ENCODE measurements at regions not wholly inside any gene's neighbourhood (a gene's known extent, or its start where the extent isn't known, plus 50 kb on each side); places are given as distances from the start of the nearest gene placed in this dataset.

DNA sequence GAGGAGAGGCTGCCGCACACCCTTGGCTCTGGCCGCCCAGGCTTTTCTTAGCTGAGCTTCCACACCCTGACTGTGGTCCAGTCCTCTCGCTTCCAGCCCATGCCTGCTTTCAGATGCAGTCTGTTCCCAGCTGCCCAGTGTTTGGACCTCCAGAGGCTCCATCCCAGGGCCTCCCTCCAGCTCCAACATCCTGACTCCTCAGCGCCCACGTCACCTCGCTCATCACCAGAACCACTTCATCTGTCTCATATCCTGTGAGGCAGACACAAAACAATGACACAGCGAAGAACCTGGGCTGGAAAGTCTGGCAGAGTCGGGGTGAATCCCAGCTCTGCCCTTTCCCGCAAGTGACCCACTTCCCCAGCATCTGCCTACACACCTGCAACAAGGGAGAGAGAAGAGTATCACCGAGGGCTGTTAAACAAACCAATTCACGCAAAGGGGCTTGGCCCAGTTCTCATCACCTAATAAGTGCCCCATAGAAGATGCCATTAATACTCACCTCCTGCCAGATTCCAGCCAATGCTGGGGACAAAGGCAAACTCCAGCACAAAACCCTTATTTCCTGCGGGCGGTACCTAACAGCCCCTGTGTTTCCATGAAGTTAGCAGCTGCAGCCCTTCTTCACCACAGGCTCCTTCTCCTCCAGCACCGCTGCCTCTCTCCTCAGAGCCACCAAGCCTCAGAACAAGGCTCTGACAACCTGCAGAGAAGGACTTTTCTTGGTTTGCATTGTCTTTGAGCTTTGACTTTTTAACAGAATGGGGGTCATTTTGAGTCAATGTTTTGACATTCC, 133.4 kb upstream of the CDH4 start:
- peak overlapping the region; percentile 14 for H3K27ac Mint-ChIP-seq (ENCODE audit: unreplicated experiment)
- no peaks in the 10 kb centered on the region for H4K20me1 ChIP-seq (ENCODE audit: insufficient read depth, low read length)
- no peaks in the 10 kb centered on the region for H3K36me3 Mint-ChIP-seq (ENCODE audit: low read depth, unreplicated experiment)
- no peaks in the 10 kb centered on the region for H3K36me3 ChIP-seq (ENCODE audit: insufficient read depth, low read length)
- peak; percentile 75 for DNase-seq (ENCODE audit: low read depth)
- H3K9ac ChIP-seq (ENCODE audit: low read length): peak overlapping the region; percentile 31
- TF ChIP-seq EZH2 (IDR thresholded peaks at IDR 0.05; ENCODE audit: insufficient read depth, low read length): no peak
- TF ChIP-seq, protein P1, sequence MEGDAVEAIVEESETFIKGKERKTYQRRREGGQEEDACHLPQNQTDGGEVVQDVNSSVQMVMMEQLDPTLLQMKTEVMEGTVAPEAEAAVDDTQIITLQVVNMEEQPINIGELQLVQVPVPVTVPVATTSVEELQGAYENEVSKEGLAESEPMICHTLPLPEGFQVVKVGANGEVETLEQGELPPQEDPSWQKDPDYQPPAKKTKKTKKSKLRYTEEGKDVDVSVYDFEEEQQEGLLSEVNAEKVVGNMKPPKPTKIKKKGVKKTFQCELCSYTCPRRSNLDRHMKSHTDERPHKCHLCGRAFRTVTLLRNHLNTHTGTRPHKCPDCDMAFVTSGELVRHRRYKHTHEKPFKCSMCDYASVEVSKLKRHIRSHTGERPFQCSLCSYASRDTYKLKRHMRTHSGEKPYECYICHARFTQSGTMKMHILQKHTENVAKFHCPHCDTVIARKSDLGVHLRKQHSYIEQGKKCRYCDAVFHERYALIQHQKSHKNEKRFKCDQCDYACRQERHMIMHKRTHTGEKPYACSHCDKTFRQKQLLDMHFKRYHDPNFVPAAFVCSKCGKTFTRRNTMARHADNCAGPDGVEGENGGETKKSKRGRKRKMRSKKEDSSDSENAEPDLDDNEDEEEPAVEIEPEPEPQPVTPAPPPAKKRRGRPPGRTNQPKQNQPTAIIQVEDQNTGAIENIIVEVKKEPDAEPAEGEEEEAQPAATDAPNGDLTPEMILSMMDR (IDR thresholded peaks at IDR 0.05; ENCODE audit: insufficient read depth, low read depth, low read length): no peak
- no peaks in the 10 kb centered on the region for H3K79me2 ChIP-seq (ENCODE audit: insufficient read depth, low read length)
- H3K4me3 Mint-ChIP-seq (ENCODE audit: unreplicated experiment): no peak overlapping the region
- peak overlapping the region; percentile 74 for H3K27ac ChIP-seq (ENCODE audit: low read depth, low read length)
- no peaks in the 10 kb centered on the region for H3K9me3 Mint-ChIP-seq (ENCODE audit: unreplicated experiment)
- H3K4me1 ChIP-seq (ENCODE audit: insufficient read depth, low read length): peaks cover 19% of the 10 kb centered on the region
- FAIRE-seq: no peak
- H3K4me1 Mint-ChIP-seq (ENCODE audit: low read depth, unreplicated experiment): peaks cover 29% of the 10 kb centered on the region
- peaks cover 13% of the 10 kb centered on the region for H3K27me3 Mint-ChIP-seq (ENCODE audit: low read depth, unreplicated experiment)
- peaks cover 2% of the 10 kb centered on the region for H3K27me3 ChIP-seq (ENCODE audit: insufficient read depth, low read length)
- no peak overlapping the region for H2AFZ ChIP-seq (ENCODE audit: low read depth, low read length)
- peak overlapping the region; percentile 41 for H3K4me2 ChIP-seq (ENCODE audit: low read length)
- H3K4me3 ChIP-seq (ENCODE audit: insufficient read depth, low read depth, low read length): no peak overlapping the region
- H3K9me3 ChIP-seq (ENCODE audit: insufficient read depth, low read depth, low read length): no peaks in the 10 kb centered on the region

DNA sequence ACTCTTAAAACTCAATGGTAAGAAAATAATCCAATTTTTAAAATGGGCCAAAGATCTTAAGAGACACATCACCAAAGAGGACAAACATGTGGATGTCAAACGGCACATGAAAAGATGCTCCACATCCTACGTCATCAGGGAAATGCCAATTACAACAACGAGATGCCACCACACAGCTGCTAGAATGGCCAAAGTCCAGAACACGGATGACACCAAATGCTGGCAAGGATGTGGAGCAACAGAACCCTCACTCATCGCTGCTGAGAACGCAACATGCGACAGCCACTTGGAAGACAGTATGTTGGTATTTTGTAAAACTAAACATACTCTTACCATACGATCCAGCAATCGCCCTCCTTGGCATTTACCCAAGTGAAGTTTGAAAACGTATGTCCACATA, 132.8 kb upstream of the CDH4 start:
- H3K4me3 Mint-ChIP-seq (ENCODE audit: unreplicated experiment): no peak overlapping the region
- H3K36me3 Mint-ChIP-seq (ENCODE audit: low read depth, unreplicated experiment): no peaks in the 10 kb centered on the region
- H3K79me2 ChIP-seq (ENCODE audit: insufficient read depth, low read length): no peaks in the 10 kb centered on the region
- H3K4me1 ChIP-seq (ENCODE audit: insufficient read depth, low read length): peaks cover 19% of the 10 kb centered on the region
- no peaks in the 10 kb centered on the region for H3K9me3 ChIP-seq (ENCODE audit: insufficient read depth, low read depth, low read length)
- H3K36me3 ChIP-seq (ENCODE audit: insufficient read depth, low read length): no peaks in the 10 kb centered on the region
- DNase-seq (ENCODE audit: low read depth) (no peak), FAIRE-seq (no peak)
- no peak overlapping the region for H3K4me2 ChIP-seq (ENCODE audit: low read length)
- peaks cover 11% of the 10 kb centered on the region for H3K27me3 Mint-ChIP-seq (ENCODE audit: low read depth, unreplicated experiment)
- no peaks in the 10 kb centered on the region for H3K9me3 Mint-ChIP-seq (ENCODE audit: unreplicated experiment)
- H3K27ac ChIP-seq (ENCODE audit: low read depth, low read length): no peak overlapping the region
- no peak overlapping the region for H3K4me3 ChIP-seq (ENCODE audit: insufficient read depth, low read depth, low read length)
- H2AFZ ChIP-seq (ENCODE audit: low read depth, low read length): no peak overlapping the region
- H3K4me1 Mint-ChIP-seq (ENCODE audit: low read depth, unreplicated experiment): peaks cover 29% of the 10 kb centered on the region
- H3K27me3 ChIP-seq (ENCODE audit: insufficient read depth, low read length): peaks cover 2% of the 10 kb centered on the region
- TF ChIP-seq EZH2 (IDR thresholded peaks at IDR 0.05; ENCODE audit: insufficient read depth, low read length): no peak
- TF ChIP-seq, protein P1 (IDR thresholded peaks at IDR 0.05; ENCODE audit: insufficient read depth, low read depth, low read length): no peak
- no peak overlapping the region for H3K27ac Mint-ChIP-seq (ENCODE audit: unreplicated experiment)
- H4K20me1 ChIP-seq (ENCODE audit: insufficient read depth, low read length): no peaks in the 10 kb centered on the region
- H3K9ac ChIP-seq (ENCODE audit: low read length): no peak overlapping the region

DNA sequence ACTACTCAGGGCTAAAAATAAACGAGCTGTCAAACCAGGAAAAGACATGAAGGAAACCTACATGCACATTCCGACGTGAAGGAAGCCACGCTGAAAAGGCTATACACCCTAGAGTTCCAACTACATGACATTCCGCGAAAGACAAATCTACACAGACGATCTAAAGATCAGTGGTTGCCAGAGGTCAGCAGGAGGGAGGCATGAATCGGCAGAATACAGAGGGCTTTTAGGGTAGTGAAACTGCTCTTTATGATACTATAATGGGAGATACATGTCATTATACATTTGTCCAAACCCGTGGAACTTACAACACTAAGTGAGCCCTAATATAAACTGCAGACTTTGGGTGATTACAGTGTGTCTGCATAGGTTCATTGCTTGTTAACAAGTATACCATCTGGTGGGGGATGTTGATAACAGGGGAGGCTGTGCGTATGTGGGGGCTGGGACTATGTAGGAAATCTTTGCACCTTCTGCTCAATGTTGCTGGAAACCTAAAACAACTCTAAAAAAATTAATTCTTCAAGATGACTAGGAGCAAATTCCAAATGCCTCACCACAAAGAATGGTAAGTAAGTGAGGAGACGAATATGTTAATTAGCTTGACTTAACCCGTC, 132.2 kb upstream of the CDH4 start:
- H3K9me3 ChIP-seq (ENCODE audit: insufficient read depth, low read depth, low read length): no peaks in the 10 kb centered on the region
- Mint-ChIP-seq H3K27me3 (ENCODE audit: low read depth, unreplicated experiment) (peaks cover 11% of the 10 kb centered on the region), H3K9me3 (ENCODE audit: unreplicated experiment) (no peaks in the 10 kb centered on the region), H3K36me3 (ENCODE audit: low read depth, unreplicated experiment) (peaks cover 2% of the 10 kb centered on the region), H3K27ac (ENCODE audit: unreplicated experiment) (no peak overlapping the region), H3K4me1 (ENCODE audit: low read depth, unreplicated experiment) (peaks cover 29% of the 10 kb centered on the region), H3K4me3 (ENCODE audit: unreplicated experiment) (no peak overlapping the region)
- no peaks in the 10 kb centered on the region for H3K36me3 ChIP-seq (ENCODE audit: insufficient read depth, low read length)
- TF ChIP-seq EZH2 (IDR thresholded peaks at IDR 0.05; ENCODE audit: insufficient read depth, low read length): no peak
- TF ChIP-seq, protein P1 (IDR thresholded peaks at IDR 0.05; ENCODE audit: insufficient read depth, low read depth, low read length): no peak
- H3K79me2 ChIP-seq (ENCODE audit: insufficient read depth, low read length): no peaks in the 10 kb centered on the region
- FAIRE-seq: no peak
- peaks cover 19% of the 10 kb centered on the region for H3K4me1 ChIP-seq (ENCODE audit: insufficient read depth, low read length)
- H4K20me1 ChIP-seq (ENCODE audit: insufficient read depth, low read length): no peaks in the 10 kb centered on the region
- H3K9ac ChIP-seq (ENCODE audit: low read length): no peak overlapping the region
- H3K27me3 ChIP-seq (ENCODE audit: insufficient read depth, low read length): peaks cover 2% of the 10 kb centered on the region
- no peak overlapping the region for H3K4me2 ChIP-seq (ENCODE audit: low read length)
- H3K27ac ChIP-seq (ENCODE audit: low read depth, low read length): no peak overlapping the region
- no peak for DNase-seq (ENCODE audit: low read depth)
- H2AFZ ChIP-seq (ENCODE audit: low read depth, low read length): no peak overlapping the region
- no peak overlapping the region for H3K4me3 ChIP-seq (ENCODE audit: insufficient read depth, low read depth, low read length)

Data from astrocyte (in vitro differentiated cells and primary cell).